ENCODE measurements at regions not wholly inside any gene's neighbourhood (a gene's known extent, or its start where the extent isn't known, plus 50 kb on each side); places are given as distances from the start of the nearest gene placed in this dataset.
"Not testable (repeated sequence)": the region's sequence is repeated elsewhere in the genome, so short reads cannot be mapped to it uniquely, and the experiment has no call there.

GRCh38 chr6:3966426-3966825, 112.5 kb downstream of the FAM217A start:
- no peak overlapping the region for H2AFZ ChIP-seq (ENCODE audit: insufficient read depth, low read depth, low read length, poor library complexity, severe bottlenecking)
- no peak overlapping the region for H3K4me2 ChIP-seq (replicated peaks; ENCODE audit: extremely low read depth, low read length, poor library complexity, severe bottlenecking)
- 17% methylated on average over 7 of the region's 9 CpGs for WGBS (ENCODE audit: insufficient coverage)
- H3K27ac Mint-ChIP-seq: peak overlapping the region in 1 of 7 donors; percentile 1
- H3K36me3 Mint-ChIP-seq: no peaks in the 10 kb centered on the region
- no peak overlapping the region for H3K9ac ChIP-seq (ENCODE audit: insufficient read depth, low read length, poor library complexity, severe bottlenecking)
- H3K36me3 ChIP-seq (replicated peaks in 1 of 2; ENCODE audit: control insufficient read depth in 1 of 2, insufficient read depth in 2 of 2, low read length in 2 of 2): no peaks in the 10 kb centered on the region
- H3K4me3 Mint-ChIP-seq: no peak overlapping the region
- H4K20me1 ChIP-seq (ENCODE audit: insufficient read depth, low read length): no peaks in the 10 kb centered on the region
- H3K9me3 Mint-ChIP-seq: peaks cover 0 to 10% (median 3%) of the 10 kb centered on the region in 7 donors
- H3K27me3 Mint-ChIP-seq (ENCODE audit: low read depth in 3 of 3): peaks cover 0 to 3% (median 3%) of the 10 kb centered on the region in 3 donors
- H3K4me3 ChIP-seq (replicated peaks in 1 of 3; ENCODE audit: low read depth in 2 of 3, low read length in 3 of 3): no peak overlapping the region
- H3K4me1 ChIP-seq (ENCODE audit: control insufficient read depth in 1 of 2, insufficient read depth in 2 of 2, low read length in 2 of 2): no peaks in the 10 kb centered on the region
- peaks cover 0 to 5% of the 10 kb centered on the region in 2 donors for H3K9me3 ChIP-seq (replicated peaks in 1 of 2; ENCODE audit: control insufficient read depth in 1 of 2, insufficient read depth in 1 of 2, low read length in 2 of 2)
- DNase-seq: no peak
- no peaks in the 10 kb centered on the region for H3K4me1 Mint-ChIP-seq
- TF ChIP-seq, protein P1, sequence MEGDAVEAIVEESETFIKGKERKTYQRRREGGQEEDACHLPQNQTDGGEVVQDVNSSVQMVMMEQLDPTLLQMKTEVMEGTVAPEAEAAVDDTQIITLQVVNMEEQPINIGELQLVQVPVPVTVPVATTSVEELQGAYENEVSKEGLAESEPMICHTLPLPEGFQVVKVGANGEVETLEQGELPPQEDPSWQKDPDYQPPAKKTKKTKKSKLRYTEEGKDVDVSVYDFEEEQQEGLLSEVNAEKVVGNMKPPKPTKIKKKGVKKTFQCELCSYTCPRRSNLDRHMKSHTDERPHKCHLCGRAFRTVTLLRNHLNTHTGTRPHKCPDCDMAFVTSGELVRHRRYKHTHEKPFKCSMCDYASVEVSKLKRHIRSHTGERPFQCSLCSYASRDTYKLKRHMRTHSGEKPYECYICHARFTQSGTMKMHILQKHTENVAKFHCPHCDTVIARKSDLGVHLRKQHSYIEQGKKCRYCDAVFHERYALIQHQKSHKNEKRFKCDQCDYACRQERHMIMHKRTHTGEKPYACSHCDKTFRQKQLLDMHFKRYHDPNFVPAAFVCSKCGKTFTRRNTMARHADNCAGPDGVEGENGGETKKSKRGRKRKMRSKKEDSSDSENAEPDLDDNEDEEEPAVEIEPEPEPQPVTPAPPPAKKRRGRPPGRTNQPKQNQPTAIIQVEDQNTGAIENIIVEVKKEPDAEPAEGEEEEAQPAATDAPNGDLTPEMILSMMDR (IDR thresholded peaks at IDR 0.05): no peak
- no peaks in the 10 kb centered on the region for H3K27me3 ChIP-seq (ENCODE audit: control insufficient read depth in 2 of 2, insufficient read depth in 2 of 2, low read length in 2 of 2)
- no peak overlapping the region for H3K27ac ChIP-seq (ENCODE audit: low read depth in 1 of 2, low read length in 2 of 2)
- no peaks in the 10 kb centered on the region for H3K79me2 ChIP-seq (ENCODE audit: insufficient read depth, low read length)
- intact Hi-C loops (cut with micrococcal nuclease): no loop called here

DNA sequence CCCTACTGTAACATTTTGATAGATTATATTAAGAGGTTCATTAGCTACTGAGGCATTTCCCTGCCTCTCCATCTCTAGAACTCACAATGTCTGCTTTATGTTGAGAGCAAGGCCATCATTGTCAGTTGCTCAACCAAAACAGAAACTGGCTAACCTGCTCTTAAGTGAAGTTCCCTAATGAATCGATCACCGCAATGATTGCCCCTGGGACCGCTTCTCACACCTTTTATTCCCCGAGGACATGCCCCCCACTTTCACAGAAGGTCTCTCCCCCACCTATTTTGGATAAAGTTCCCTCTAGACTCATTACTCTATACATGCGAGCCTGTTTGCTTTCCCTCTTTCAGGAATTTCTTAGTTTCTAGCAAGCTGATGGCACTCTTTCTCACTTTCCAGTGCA, 108.8 kb downstream of the FAM217A start:
- no peaks in the 10 kb centered on the region for H3K79me2 ChIP-seq (ENCODE audit: insufficient read depth, low read length)
- H3K9me3 ChIP-seq (replicated peaks in 1 of 2; ENCODE audit: control insufficient read depth in 1 of 2, insufficient read depth in 1 of 2, low read length in 2 of 2): peaks cover 0 to 5% of the 10 kb centered on the region in 2 donors
- no peaks in the 10 kb centered on the region for H4K20me1 ChIP-seq (ENCODE audit: insufficient read depth, low read length)
- no peak overlapping the region for H3K27ac Mint-ChIP-seq
- no peak overlapping the region for H3K9ac ChIP-seq (ENCODE audit: insufficient read depth, low read length, poor library complexity, severe bottlenecking)
- H3K36me3 ChIP-seq (replicated peaks in 1 of 2; ENCODE audit: control insufficient read depth in 1 of 2, insufficient read depth in 2 of 2, low read length in 2 of 2): no peaks in the 10 kb centered on the region
- H3K4me1 Mint-ChIP-seq: no peaks in the 10 kb centered on the region
- H3K27me3 Mint-ChIP-seq (ENCODE audit: low read depth in 3 of 3): peaks cover under 1 to 3% (median 2%) of the 10 kb centered on the region in 3 donors
- WGBS (ENCODE audit: insufficient coverage): no CpG with 5 or more reads among the region's 5 CpGs
- H3K27ac ChIP-seq (ENCODE audit: low read depth in 1 of 2, low read length in 2 of 2): no peak overlapping the region
- H3K4me2 ChIP-seq (replicated peaks; ENCODE audit: extremely low read depth, low read length, poor library complexity, severe bottlenecking): no peak overlapping the region
- TF ChIP-seq, protein P1 (IDR thresholded peaks at IDR 0.05): no peak
- intact Hi-C loops (cut with micrococcal nuclease): no loop called here
- no peak overlapping the region for H2AFZ ChIP-seq (ENCODE audit: insufficient read depth, low read depth, low read length, poor library complexity, severe bottlenecking)
- H3K4me3 Mint-ChIP-seq: no peak overlapping the region
- H3K4me1 ChIP-seq (ENCODE audit: control insufficient read depth in 1 of 2, insufficient read depth in 2 of 2, low read length in 2 of 2): no peaks in the 10 kb centered on the region
- peaks cover 0 to 10% (median 3%) of the 10 kb centered on the region in 7 donors for H3K9me3 Mint-ChIP-seq
- H3K4me3 ChIP-seq (replicated peaks in 1 of 3; ENCODE audit: low read depth in 2 of 3, low read length in 3 of 3): no peak overlapping the region
- H3K36me3 Mint-ChIP-seq: no peaks in the 10 kb centered on the region
- no peak for DNase-seq
- no peaks in the 10 kb centered on the region for H3K27me3 ChIP-seq (ENCODE audit: control insufficient read depth in 2 of 2, insufficient read depth in 2 of 2, low read length in 2 of 2)

DNA sequence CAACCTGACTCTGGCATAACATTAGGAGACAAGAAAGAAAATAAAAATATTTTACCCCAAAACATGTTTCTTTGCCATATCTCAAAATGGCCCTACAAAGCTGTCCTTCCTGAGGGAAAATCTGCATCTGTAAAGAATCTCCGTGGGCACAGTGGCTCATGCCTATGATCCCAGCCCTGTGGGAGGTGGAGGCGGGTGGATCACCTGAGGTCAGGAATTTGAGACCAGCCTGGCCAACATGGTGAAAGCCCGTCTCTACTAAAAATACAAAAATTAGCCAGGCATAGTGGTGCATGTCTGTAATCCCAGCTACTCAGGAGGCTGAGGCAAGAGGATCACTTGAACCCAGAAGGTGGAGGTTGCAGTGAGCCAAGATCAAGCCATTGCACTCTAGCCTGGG, 105.8 kb downstream of the FAM217A start:
- intact Hi-C loops (cut with micrococcal nuclease); H3K9me3 Mint-ChIP-seq: not testable (repeated sequence)

More for the DNA sequence above, 105.8 kb downstream of the FAM217A start:
- H3K36me3 ChIP-seq (replicated peaks in 1 of 2; ENCODE audit: control insufficient read depth in 1 of 2, insufficient read depth in 2 of 2, low read length in 2 of 2); H3K4me1 Mint-ChIP-seq; H3K27ac ChIP-seq (ENCODE audit: low read depth in 1 of 2, low read length in 2 of 2); H3K27ac Mint-ChIP-seq; H3K9ac ChIP-seq (ENCODE audit: insufficient read depth, low read length, poor library complexity, severe bottlenecking); H3K4me1 ChIP-seq (ENCODE audit: control insufficient read depth in 1 of 2, insufficient read depth in 2 of 2, low read length in 2 of 2); H3K27me3 Mint-ChIP-seq (ENCODE audit: low read depth in 3 of 3); H3K9me3 ChIP-seq (replicated peaks in 1 of 2; ENCODE audit: control insufficient read depth in 1 of 2, insufficient read depth in 1 of 2, low read length in 2 of 2); H3K79me2 ChIP-seq (ENCODE audit: insufficient read depth, low read length); H3K27me3 ChIP-seq (ENCODE audit: control insufficient read depth in 2 of 2, insufficient read depth in 2 of 2, low read length in 2 of 2); DNase-seq; H4K20me1 ChIP-seq (ENCODE audit: insufficient read depth, low read length); H2AFZ ChIP-seq (ENCODE audit: insufficient read depth, low read depth, low read length, poor library complexity, severe bottlenecking); H3K4me3 ChIP-seq (replicated peaks in 1 of 3; ENCODE audit: low read depth in 2 of 3, low read length in 3 of 3); H3K36me3 Mint-ChIP-seq; H3K4me2 ChIP-seq (replicated peaks; ENCODE audit: extremely low read depth, low read length, poor library complexity, severe bottlenecking); H3K4me3 Mint-ChIP-seq: not testable (repeated sequence)
- WGBS (ENCODE audit: insufficient coverage): no CpG with 5 or more reads among the region's 3 CpGs
